ENCODE measurements at regions not wholly inside any gene's neighbourhood (a gene's known extent, or its start where the extent isn't known, plus 50 kb on each side); places are given as distances from the start of the nearest gene placed in this dataset.

DNA sequence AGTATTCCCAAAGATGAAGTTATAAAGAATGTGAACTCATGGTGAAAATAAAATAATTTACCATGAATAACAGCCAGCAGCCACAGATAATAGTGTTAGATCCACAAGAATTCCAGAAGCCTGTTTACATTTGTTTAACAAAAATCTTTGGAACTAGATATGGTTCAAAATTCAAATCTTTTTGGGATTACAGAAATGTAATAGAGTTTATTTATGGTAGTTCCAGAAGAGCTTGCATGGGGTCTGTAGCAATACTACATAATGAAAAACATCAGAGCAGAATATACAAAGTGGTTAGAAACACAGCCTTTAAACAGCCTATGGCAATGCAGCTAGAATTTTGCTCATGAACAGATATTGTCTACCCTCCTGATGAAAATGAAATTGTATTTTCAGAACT lies 179.1 kb downstream of the RDH14 start:
- TF ChIP-seq POLR2A (IDR thresholded peaks at IDR 0.05; ENCODE audit: low read depth, low read length) (no peak), FOS (IDR thresholded peaks at IDR 0.05; ENCODE audit: borderline replicate concordance, insufficient read depth, low read length) (no peak)
- TF ChIP-seq, protein P1, sequence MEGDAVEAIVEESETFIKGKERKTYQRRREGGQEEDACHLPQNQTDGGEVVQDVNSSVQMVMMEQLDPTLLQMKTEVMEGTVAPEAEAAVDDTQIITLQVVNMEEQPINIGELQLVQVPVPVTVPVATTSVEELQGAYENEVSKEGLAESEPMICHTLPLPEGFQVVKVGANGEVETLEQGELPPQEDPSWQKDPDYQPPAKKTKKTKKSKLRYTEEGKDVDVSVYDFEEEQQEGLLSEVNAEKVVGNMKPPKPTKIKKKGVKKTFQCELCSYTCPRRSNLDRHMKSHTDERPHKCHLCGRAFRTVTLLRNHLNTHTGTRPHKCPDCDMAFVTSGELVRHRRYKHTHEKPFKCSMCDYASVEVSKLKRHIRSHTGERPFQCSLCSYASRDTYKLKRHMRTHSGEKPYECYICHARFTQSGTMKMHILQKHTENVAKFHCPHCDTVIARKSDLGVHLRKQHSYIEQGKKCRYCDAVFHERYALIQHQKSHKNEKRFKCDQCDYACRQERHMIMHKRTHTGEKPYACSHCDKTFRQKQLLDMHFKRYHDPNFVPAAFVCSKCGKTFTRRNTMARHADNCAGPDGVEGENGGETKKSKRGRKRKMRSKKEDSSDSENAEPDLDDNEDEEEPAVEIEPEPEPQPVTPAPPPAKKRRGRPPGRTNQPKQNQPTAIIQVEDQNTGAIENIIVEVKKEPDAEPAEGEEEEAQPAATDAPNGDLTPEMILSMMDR (IDR thresholded peaks at IDR 0.05; ENCODE audit: extremely low read depth in 1 of 2, insufficient read depth in 1 of 2, low read depth in 1 of 2, low read length in 2 of 2) = no peak

Data from endothelial cell of umbilical vein (primary cell).